GM18498 (cell line): ENCODE measurements at regions not wholly inside any gene's neighbourhood (a gene's known extent, or its start where the extent isn't known, plus 50 kb on each side); places are given as distances from the start of the nearest gene placed in this dataset.

Experiments used
- ATAC-seq: cut with Tn5 transposase; IDR thresholded peaks from one replicate; pipeline ENCODE4 v1.9.1; 2021; ENCODE audit warnings: mild to moderate bottlenecking, moderate library complexity; ENCODE audit not compliant: unreplicated experiment

GRCh38 chr1:188444526-188444925 is 1615.8 kb downstream of the PLA2G4A start:
- ATAC-seq = no peak

GRCh38 chr1:188462837-188463236 is 1634.1 kb downstream of the PLA2G4A start:
- no peak for ATAC-seq

- ATAC-seq = no peak
Measured at GRCh38 chr1:188463919-188464318, 1635.2 kb downstream of the PLA2G4A start.

- ATAC-seq = no peak
Measured at GRCh38 chr1:188466539-188466938, 1637.8 kb downstream of the PLA2G4A start.

GRCh38 chr1:188476606-188477005 is 1647.9 kb downstream of the PLA2G4A start:
- no peak for ATAC-seq

- ATAC-seq = no peak
Measured at GRCh38 chr1:188489336-188490112, 1660.8 kb downstream of the PLA2G4A start.

GRCh38 chr1:188496506-188496905 is 1667.8 kb downstream of the PLA2G4A start:
- no peak for ATAC-seq

GRCh38 chr1:188497020-188497419 is 1668.3 kb downstream of the PLA2G4A start:
- ATAC-seq = no peak

GRCh38 chr1:188499690-188500089 is 1670.9 kb downstream of the PLA2G4A start:
- no peak for ATAC-seq

- ATAC-seq = no peak
Measured at GRCh38 chr1:188514917-188515316, 1686.2 kb downstream of the PLA2G4A start.

- ATAC-seq = no peak
Measured at GRCh38 chr1:188517139-188517538, 1688.4 kb downstream of the PLA2G4A start.

GRCh38 chr1:188551176-188551575 is 1722.4 kb downstream of the PLA2G4A start:
- no peak for ATAC-seq

- ATAC-seq = no peak
Measured at GRCh38 chr1:188557053-188557452, 1728.3 kb downstream of the PLA2G4A start.

- no peak for ATAC-seq
Measured at GRCh38 chr1:188582911-188583532, 1754.3 kb downstream of the PLA2G4A start.

- ATAC-seq = no peak
Measured at GRCh38 chr1:188584119-188584518, 1755.4 kb downstream of the PLA2G4A start.

GRCh38 chr1:188590641-188591040 is 1761.9 kb downstream of the PLA2G4A start:
- no peak for ATAC-seq

GRCh38 chr1:188594542-188595235 is 1765.9 kb downstream of the PLA2G4A start:
- no peak for ATAC-seq

- ATAC-seq = no peak
Measured at GRCh38 chr1:188599313-188599712, 1770.6 kb downstream of the PLA2G4A start.

GRCh38 chr1:188611432-188611831 is 1782.7 kb downstream of the PLA2G4A start:
- ATAC-seq = no peak

GRCh38 chr1:188615321-188615720 is 1786.6 kb downstream of the PLA2G4A start:
- no peak for ATAC-seq

- no peak for ATAC-seq
Measured at GRCh38 chr1:188620236-188620635, 1791.5 kb downstream of the PLA2G4A start.
